ENCODE measurements at regions not wholly inside any gene's neighbourhood (a gene's known extent, or its start where the extent isn't known, plus 50 kb on each side); places are given as distances from the start of the nearest gene placed in this dataset.

GRCh38 chr10:117477961-117478670 is 64.4 kb upstream of the EMX2 start:
- TF ChIP-seq POLR2A (IDR thresholded peaks at IDR 0.05) (no peak), CTCF (IDR thresholded peaks at IDR 0.05) (peak in 4 of 6 experiments; percentile 11 to 51 (median 37))
- DNase-seq: no peak
- Histone ChIP-seq H3K4me3 (no peak overlapping the region), H3K9me3 (no peaks in the 10 kb centered on the region), H3K36me3 (no peaks in the 10 kb centered on the region), H3K27me3 (no peaks in the 10 kb centered on the region), H3K4me1 (no peaks in the 10 kb centered on the region), H3K27ac (no peak overlapping the region)

GRCh38 chr10:117477211-117477947 is 65.2 kb upstream of the EMX2 start:
- DNase-seq: no peak
- H3K9me3 ChIP-seq: no peaks in the 10 kb centered on the region
- no peak overlapping the region for H3K27ac ChIP-seq
- TF ChIP-seq POLR2A (IDR thresholded peaks at IDR 0.05): no peak
- H3K36me3 ChIP-seq: no peaks in the 10 kb centered on the region
- no peaks in the 10 kb centered on the region for H3K4me1 ChIP-seq
- H3K27me3 ChIP-seq: no peaks in the 10 kb centered on the region
- no peak overlapping the region for H3K4me3 ChIP-seq

- TF ChIP-seq POLR2A (IDR thresholded peaks at IDR 0.05) (no peak), CTCF (IDR thresholded peaks at IDR 0.05) (no peak)
- no peak for DNase-seq
- H3K27me3 ChIP-seq: no peaks in the 10 kb centered on the region
- no peaks in the 10 kb centered on the region for H3K36me3 ChIP-seq
- H3K9me3 ChIP-seq: no peaks in the 10 kb centered on the region
- no peak overlapping the region for H3K27ac ChIP-seq
- no peaks in the 10 kb centered on the region for H3K4me1 ChIP-seq
- no peak overlapping the region for H3K4me3 ChIP-seq
Observed at GRCh38 chr10:117476716-117477115, 65.8 kb upstream of the EMX2 start.

GRCh38 chr10:117476281-117476680 is 66.3 kb upstream of the EMX2 start:
- H3K9me3 ChIP-seq: no peaks in the 10 kb centered on the region
- H3K4me3 ChIP-seq: no peak overlapping the region
- no peak for DNase-seq
- no peaks in the 10 kb centered on the region for H3K27me3 ChIP-seq
- H3K27ac ChIP-seq: no peak overlapping the region
- no peaks in the 10 kb centered on the region for H3K36me3 ChIP-seq
- H3K4me1 ChIP-seq: no peaks in the 10 kb centered on the region
- no peak for TF ChIP-seq CTCF (IDR thresholded peaks at IDR 0.05)
- TF ChIP-seq POLR2A (IDR thresholded peaks at IDR 0.05): no peak

GRCh38 chr10:117472872-117473271 is 69.7 kb upstream of the EMX2 start:
- Histone ChIP-seq H3K36me3 (no peaks in the 10 kb centered on the region), H3K9me3 (no peaks in the 10 kb centered on the region), H3K4me1 (no peaks in the 10 kb centered on the region), H3K27ac (no peak overlapping the region), H3K27me3 (no peaks in the 10 kb centered on the region), H3K4me3 (no peak overlapping the region)
- no peak for TF ChIP-seq CTCF (IDR thresholded peaks at IDR 0.05)
- TF ChIP-seq POLR2A (IDR thresholded peaks at IDR 0.05): no peak
- DNase-seq: no peak

GRCh38 chr10:117471344-117471874 is 71.1 kb upstream of the EMX2 start:
- Histone ChIP-seq H3K27me3 (no peaks in the 10 kb centered on the region), H3K4me3 (no peak overlapping the region), H3K36me3 (no peaks in the 10 kb centered on the region), H3K9me3 (no peaks in the 10 kb centered on the region), H3K27ac (no peak overlapping the region), H3K4me1 (no peaks in the 10 kb centered on the region)
- no peak for DNase-seq
- no peak for TF ChIP-seq POLR2A (IDR thresholded peaks at IDR 0.05)
- TF ChIP-seq CTCF (IDR thresholded peaks at IDR 0.05): no peak
